Fibroblast of skin of back (primary cell): ENCODE measurements at regions not wholly inside any gene's neighbourhood (a gene's known extent, or its start where the extent isn't known, plus 50 kb on each side); places are given as distances from the start of the nearest gene placed in this dataset.
A peak's percentile ranks its signal among the peaks of the same experiment; 100 is the strongest.

Experiments
- DNase-seq: peaks from one replicate; pipeline ENCODE4 v3.0.0-alpha.2; 2013

- no peak for DNase-seq
Observed at GRCh38 chr4:178632415-178632814, 1190.2 kb upstream of the AGA start.

- no peak for DNase-seq
Observed at GRCh38 chr4:178633263-178633662, 1191.0 kb upstream of the AGA start.

- DNase-seq = no peak
Observed at GRCh38 chr4:178664621-178665020, 1222.4 kb upstream of the AGA start.

GRCh38 chr4:178665916-178666315 is 1223.7 kb upstream of the AGA start:
- DNase-seq = no peak

- no peak for DNase-seq
Observed at GRCh38 chr4:178671766-178672165, 1229.5 kb upstream of the AGA start.

GRCh38 chr4:178672512-178672911 is 1230.3 kb upstream of the AGA start:
- peak; percentile 12 for DNase-seq

- DNase-seq = no peak
Observed at GRCh38 chr4:178681871-178682270, 1239.6 kb upstream of the AGA start.

- no peak for DNase-seq
Observed at GRCh38 chr4:178689926-178690325, 1247.7 kb upstream of the AGA start.

GRCh38 chr4:178693816-178694215 is 1251.6 kb upstream of the AGA start:
- DNase-seq = peak; percentile 8

- no peak for DNase-seq
Observed at GRCh38 chr4:178696515-178696914, 1254.3 kb upstream of the AGA start.

- DNase-seq = no peak
Observed at GRCh38 chr4:178712486-178712885, 1270.2 kb upstream of the AGA start.

- DNase-seq = peak; percentile 2
Observed at GRCh38 chr4:178738026-178738425, 1295.8 kb upstream of the AGA start.

- DNase-seq = peak; percentile 82
Observed at GRCh38 chr4:178745203-178745602, 1303.0 kb upstream of the AGA start.

- no peak for DNase-seq
Observed at GRCh38 chr4:178752954-178753525, 1310.8 kb upstream of the AGA start.

- no peak for DNase-seq
Observed at GRCh38 chr4:178778496-178778895, 1336.3 kb upstream of the AGA start.

- no peak for DNase-seq
Observed at GRCh38 chr4:178781779-178782178, 1339.5 kb upstream of the AGA start.

- no peak for DNase-seq
Observed at GRCh38 chr4:178784491-178784890, 1342.3 kb upstream of the AGA start.

GRCh38 chr4:178789279-178789678 is 1347.0 kb upstream of the AGA start:
- no peak for DNase-seq

- no peak for DNase-seq
Observed at GRCh38 chr4:178799204-178799603, 1357.0 kb upstream of the AGA start.

- DNase-seq = no peak
Observed at GRCh38 chr4:178808106-178808505, 1365.9 kb upstream of the AGA start.

GRCh38 chr4:178809921-178810320 is 1367.7 kb upstream of the AGA start:
- DNase-seq = no peak

GRCh38 chr4:178811356-178811755 is 1369.1 kb upstream of the AGA start:
- DNase-seq = no peak

- no peak for DNase-seq
Observed at GRCh38 chr4:178812866-178813265, 1370.6 kb upstream of the AGA start.

GRCh38 chr4:178814908-178815307 is 1372.7 kb upstream of the AGA start:
- no peak for DNase-seq

GRCh38 chr4:178823673-178824295 is 1381.5 kb upstream of the AGA start:
- peak; percentile 3 for DNase-seq
